Activated B cell treated with CpG ODN at 0.5 μM for 24 hours (primary cell): ENCODE measurements at regions not wholly inside any gene's neighbourhood (a gene's known extent, or its start where the extent isn't known, plus 50 kb on each side); places are given as distances from the start of the nearest gene placed in this dataset.
"Not testable (repeated sequence)": the region's sequence is repeated elsewhere in the genome, so short reads cannot be mapped to it uniquely, and the experiment has no call there.

Source experiments
- ATAC-seq: fragments of 200-7000 bp; cut with Tn5 transposase; one replicate; pipeline ENCODE4 v1.10.0; 2021; ENCODE audit warnings: low read depth, mild to moderate bottlenecking, moderate library complexity
- CTCF ChIA-PET: fragments of 350-600 bp; sonication (Branson Sonifier 250); formaldehyde crosslinking; loops from one replicate; lab custom pipeline; 2021; ENCODE audit warnings: antibody characterized with exemption; lab: Charles Lee
- POLR2A ChIA-PET: fragments of 350-600 bp; sonication (Branson Sonifier 250); formaldehyde crosslinking; loops from one replicate; lab custom pipeline; 2021; ENCODE audit warnings: antibody characterized with exemption; lab: Charles Lee
- DNase-seq: peaks from one replicate; pipeline ENCODE4 v3.0.0; 2022
- H3K27ac Mint-ChIP-seq: one replicate; pipeline ENCODE4 v1.8.0; 2020; ENCODE audit warnings: mixed read lengths
- H3K27me3 Mint-ChIP-seq: one replicate; pipeline ENCODE4 v1.8.0; 2021; ENCODE audit warnings: mixed read lengths
- H3K36me3 Mint-ChIP-seq: one replicate; pipeline ENCODE4 v1.8.0; 2021; ENCODE audit warnings: low read depth, mixed read lengths
- H3K4me1 Mint-ChIP-seq: one replicate; pipeline ENCODE4 v1.8.0; 2021; ENCODE audit warnings: mixed read lengths
- H3K4me3 Mint-ChIP-seq: one replicate; pipeline ENCODE4 v1.8.0; 2020; ENCODE audit warnings: mild to moderate bottlenecking, mixed read lengths
- H3K9me3 Mint-ChIP-seq: one replicate; pipeline ENCODE4 v1.8.0; 2020; ENCODE audit warnings: mixed read lengths
- CTCF ChIP-seq: fragments of 200-600 bp; IDR thresholded peaks from one replicate; pipeline ENCODE4 v1.8.0; 2022; ENCODE audit warnings: antibody characterized with exemption, mild to moderate bottlenecking
- intact Hi-C: fragments of 100-400 bp; cut with micrococcal nuclease; formaldehyde crosslinking; loops from one replicate; pipeline ENCODE4 v1.15.1; 2024

GRCh38 chr17:71029246-71029645 lies 859.9 kb downstream of the KCNJ2 start:
- Mint-ChIP-seq H3K4me1 (no peaks in the 10 kb centered on the region), H3K27me3 (no peaks in the 10 kb centered on the region), H3K4me3 (no peak overlapping the region), H3K36me3 (no peaks in the 10 kb centered on the region), H3K9me3 (peaks cover 5% of the 10 kb centered on the region), H3K27ac (no peak overlapping the region)
- intact Hi-C loops, result no loop called here
- ATAC-seq, result no peak
- ChIA-PET CTCF (no interaction called here), POLR2A (no interaction called here)
- TF ChIP-seq CTCF, result no peak
- no peak for DNase-seq

GRCh38 chr17:71031286-71031685 lies 862.0 kb downstream of the KCNJ2 start:
- POLR2A ChIA-PET, CTCF ChIA-PET, intact Hi-C loops, H3K4me1 Mint-ChIP-seq, H3K27ac Mint-ChIP-seq, H3K4me3 Mint-ChIP-seq, DNase-seq, H3K36me3 Mint-ChIP-seq, ATAC-seq, H3K9me3 Mint-ChIP-seq, H3K27me3 Mint-ChIP-seq: not testable (repeated sequence)

- no peak overlapping the region for H3K4me3 Mint-ChIP-seq
- H3K36me3 Mint-ChIP-seq, result no peaks in the 10 kb centered on the region
- DNase-seq, result no peak
- POLR2A ChIA-PET, result no interaction called here
- peaks cover 5% of the 10 kb centered on the region for H3K9me3 Mint-ChIP-seq
- no peak for TF ChIP-seq CTCF
- H3K27me3 Mint-ChIP-seq, result no peaks in the 10 kb centered on the region
- no peak for ATAC-seq
- no peaks in the 10 kb centered on the region for H3K4me1 Mint-ChIP-seq
- no peak overlapping the region for H3K27ac Mint-ChIP-seq
- intact Hi-C loops, result no loop called here
- CTCF ChIA-PET, result no interaction called here
Observed at GRCh38 chr17:71032746-71033273, 863.5 kb downstream of the KCNJ2 start.

- Mint-ChIP-seq H3K9me3 (peaks cover 2% of the 10 kb centered on the region), H3K27ac (no peak overlapping the region), H3K4me3 (no peak overlapping the region), H3K4me1 (no peaks in the 10 kb centered on the region), H3K27me3 (no peaks in the 10 kb centered on the region), H3K36me3 (no peaks in the 10 kb centered on the region)
- ATAC-seq (no peak), DNase-seq (no peak)
- TF ChIP-seq CTCF, result no peak
- ChIA-PET CTCF (no interaction called here), POLR2A (no interaction called here)
- intact Hi-C loops, result no loop called here
Observed at GRCh38 chr17:71033336-71033735, 864.0 kb downstream of the KCNJ2 start.

- POLR2A ChIA-PET, result no interaction called here
- ATAC-seq, result no peak
- no peak for DNase-seq
- intact Hi-C loops, result no loop called here
- Mint-ChIP-seq H3K27ac (no peak overlapping the region), H3K9me3 (peaks cover 4% of the 10 kb centered on the region), H3K27me3 (no peaks in the 10 kb centered on the region), H3K36me3 (no peaks in the 10 kb centered on the region), H3K4me3 (no peak overlapping the region), H3K4me1 (no peaks in the 10 kb centered on the region)
- TF ChIP-seq CTCF, result no peak
- CTCF ChIA-PET, result no interaction called here
Observed at GRCh38 chr17:71035226-71035625, 865.9 kb downstream of the KCNJ2 start.

- POLR2A ChIA-PET, result no interaction called here
- Mint-ChIP-seq H3K27ac (no peak overlapping the region), H3K27me3 (no peaks in the 10 kb centered on the region), H3K36me3 (no peaks in the 10 kb centered on the region), H3K4me1 (no peaks in the 10 kb centered on the region), H3K9me3 (peaks cover 2% of the 10 kb centered on the region), H3K4me3 (no peak overlapping the region)
- TF ChIP-seq CTCF, result no peak
- DNase-seq, result no peak
- no peak for ATAC-seq
- intact Hi-C loops, result no loop called here
- CTCF ChIA-PET, result no interaction called here
Observed at GRCh38 chr17:71037386-71037785, 868.1 kb downstream of the KCNJ2 start.
